Endothelial cell of umbilical vein (primary cell): ENCODE measurements at regions not wholly inside any gene's neighbourhood (a gene's known extent, or its start where the extent isn't known, plus 50 kb on each side); places are given as distances from the start of the nearest gene placed in this dataset.

Experiments used
- BruUV-seq: library from RNA; stranded (reverse); fragments of 400-500 nt; replicated peaks from 2 replicates; lab custom pipeline; 2021; lab: Mats Ljungman, UMichigan
- CTCF ChIA-PET: fragments of 300-600, 350-600 bp; sonication (Branson Sonifier 250); formaldehyde crosslinking; loops from one replicate; lab custom pipeline; 2021; ENCODE audit warnings: antibody characterized with exemption, inconsistent platforms; lab: Charles Lee
- POLR2A ChIA-PET: fragments of 300-600, 350-600 bp; sonication (Branson Sonifier 250); formaldehyde crosslinking; loops from one replicate; lab custom pipeline; 2021; ENCODE audit warnings: antibody characterized with exemption, inconsistent platforms; lab: Charles Lee
- DNase-seq: peaks from one replicate; pipeline ENCODE4 v3.0.0-alpha.2; 2011; ENCODE audit warnings: low read depth, low spot score
- FAIRE-seq: peaks from 2 replicates; lab custom pipeline; 2011; peaks lifted over from hg19 to GRCh38; lab: Jason Lieb, UNC
- H2AFZ ChIP-seq: 2 replicates; pipeline ENCODE4 v1.6.0; 2012; ENCODE audit warnings: low read depth, low read length, control low read depth, inconsistent platforms
- H3K27ac ChIP-seq: 2 replicates; pipeline ENCODE4 v1.5.1; 2011; ENCODE audit warnings: low read depth, mild to moderate bottlenecking, control low read depth, low read length, moderate library complexity; ENCODE audit not compliant: insufficient read depth
- H3K27me3 ChIP-seq, 2 experiments: 2 replicates each; pipeline versions ENCODE4 v1.6.0 to v1.6.1; 2011; ENCODE audit warnings: low read length in 2 of 2, mixed read lengths in 1 of 2; ENCODE audit not compliant: control insufficient read depth in 2 of 2, insufficient read depth in 2 of 2
- H3K36me3 ChIP-seq, 2 experiments: 2 replicates in 1 of 2; 3 replicates in 1 of 2; pipeline ENCODE4 v1.5.1; 2011; ENCODE audit warnings: low read length in 2 of 2, mild to moderate bottlenecking in 1 of 2, moderate library complexity in 1 of 2; ENCODE audit not compliant: control insufficient read depth in 2 of 2, insufficient read depth in 2 of 2; ENCODE audit errors: extremely low read depth in 1 of 2
- H3K4me1 ChIP-seq: 3 replicates; pipeline ENCODE4 v1.5.1; 2011; ENCODE audit warnings: mild to moderate bottlenecking, low read length; ENCODE audit not compliant: control insufficient read depth, insufficient read depth; ENCODE audit errors: extremely low read depth
- H3K4me2 ChIP-seq: 2 replicates; pipeline ENCODE4 v1.6.1; 2011; ENCODE audit warnings: low read length, control low read depth, mixed read lengths; ENCODE audit not compliant: insufficient read depth
- H3K4me3 ChIP-seq, 3 experiments: fragments of 200-600 bp in 1 of 3; sonication (generic), shearing (Covaris generic) in 1 of 3; replicated peaks in 1 of 3; 2 replicates each; pipeline ENCODE4 v1.5.1; 2011 to 2016; ENCODE audit warnings: control low read depth in 3 of 3, low read length in 3 of 3, mild to moderate bottlenecking in 2 of 3, inconsistent platforms in 1 of 3, low read depth in 1 of 3, moderate library complexity in 1 of 3; ENCODE audit not compliant: insufficient read depth in 1 of 3
- H3K79me2 ChIP-seq: 2 replicates; pipeline ENCODE4 v1.6.0; 2012; ENCODE audit warnings: low read length, inconsistent platforms; ENCODE audit not compliant: control insufficient read depth, insufficient read depth
- H3K9ac ChIP-seq: replicated peaks from 2 replicates; pipeline ENCODE3; 2011; ENCODE audit warnings: low read length, control low read depth; ENCODE audit not compliant: insufficient read depth; ENCODE audit errors: extremely low read depth
- H3K9me1 ChIP-seq: replicated peaks from 3 replicates; pipeline ENCODE4 v1.6.0; 2011; ENCODE audit warnings: mild to moderate bottlenecking, low read length; ENCODE audit not compliant: control insufficient read depth, insufficient read depth; ENCODE audit errors: extremely low read depth
- H3K9me3 ChIP-seq: replicated peaks from 2 replicates; pipeline ENCODE4 v1.5.1; 2012; ENCODE audit warnings: low read length, inconsistent platforms; ENCODE audit not compliant: control insufficient read depth, insufficient read depth
- H4K20me1 ChIP-seq: replicated peaks from 2 replicates; pipeline ENCODE3; 2011; ENCODE audit warnings: mild to moderate bottlenecking, low read length; ENCODE audit not compliant: control insufficient read depth, insufficient read depth; ENCODE audit errors: extremely low read depth
- CTCF ChIP-seq, 2 donors: IDR thresholded peaks; 1 replicate in 1 of 2; 2 replicates in 1 of 2; pipeline ENCODE4 v1.5.1; 2011; ENCODE audit warnings: low read length in 2 of 2, mild to moderate bottlenecking in 2 of 2, moderate library complexity in 2 of 2, control low read depth in 1 of 2, inconsistent platforms in 1 of 2, low read depth in 1 of 2; ENCODE audit not compliant: insufficient read depth in 1 of 2; ENCODE audit errors: extremely low read depth in 1 of 2
- EZH2 ChIP-seq: IDR thresholded peaks from 2 replicates; pipeline ENCODE4 v1.6.1; 2012; ENCODE audit warnings: borderline replicate concordance, low read depth, mild to moderate bottlenecking, moderate library complexity, low read length, inconsistent platforms; ENCODE audit not compliant: severe bottlenecking
- FOS ChIP-seq: IDR thresholded peaks from 2 replicates; pipeline ENCODE4 v1.6.1; 2011; ENCODE audit warnings: mild to moderate bottlenecking, low read length, moderate library complexity, borderline replicate concordance; ENCODE audit not compliant: insufficient read depth
- GATA2 ChIP-seq: IDR thresholded peaks from 2 replicates; pipeline ENCODE4 v1.7.0; 2011; ENCODE audit warnings: low read depth, mild to moderate bottlenecking, moderate library complexity, mixed read lengths, low read length; ENCODE audit not compliant: insufficient read length, insufficient read depth
- MAX ChIP-seq: IDR thresholded peaks from 2 replicates; pipeline ENCODE4 v1.6.1; 2011; ENCODE audit not compliant: insufficient read depth, insufficient read length
- MYC ChIP-seq: IDR thresholded peaks from one replicate; pipeline ENCODE4 v1.6.1; 2011; ENCODE audit warnings: mild to moderate bottlenecking, low read depth, low read length
- POLR2AphosphoS5 ChIP-seq: IDR thresholded peaks from 2 replicates; pipeline ENCODE4 v1.6.1; 2012; ENCODE audit warnings: low read depth, mild to moderate bottlenecking, control low read depth, low read length, moderate library complexity; ENCODE audit not compliant: insufficient read depth
- dilution Hi-C: fragments of 300-500 bp; cut with MboI; formaldehyde crosslinking; loops from one replicate; pipeline ENCODE4 v1.15.0; 2019; ENCODE audit warnings: low sequenced_read_pairs; ENCODE audit not compliant: extremely low pct_ligation_motif_present
- intact Hi-C: fragments of 100-400 bp; cut with micrococcal nuclease; formaldehyde crosslinking; loops from one replicate; pipeline ENCODE4 v1.10.0; 2022

GRCh38 chr1:222040955-222041354 is 299.1 kb upstream of the DUSP10 start:
- Histone ChIP-seq H3K9me1 (no peaks in the 10 kb centered on the region), H3K27me3 (no peaks in the 10 kb centered on the region), H3K4me3 (no peak overlapping the region), H2AFZ (no peak overlapping the region), H3K9ac (no peak overlapping the region), H3K36me3 (no peaks in the 10 kb centered on the region), H3K4me2 (no peak overlapping the region), H4K20me1 (no peaks in the 10 kb centered on the region), H3K4me1 (no peaks in the 10 kb centered on the region), H3K27ac (no peak overlapping the region), H3K9me3 (no peaks in the 10 kb centered on the region), H3K79me2 (no peaks in the 10 kb centered on the region)
- POLR2A ChIA-PET: no interaction called here
- CTCF ChIA-PET: no interaction called here
- no peak for FAIRE-seq
- DNase-seq: no peak
- TF ChIP-seq MAX: no peak
- TF ChIP-seq EZH2: no peak
- TF ChIP-seq FOS: no peak
- TF ChIP-seq CTCF (IDR thresholded peaks at IDR 0.05; ENCODE audit: extremely low read depth in 1 of 2, insufficient read depth in 1 of 2, low read depth in 1 of 2, low read length in 2 of 2): no peak
- no peak for TF ChIP-seq POLR2AphosphoS5
- TF ChIP-seq MYC: no peak
- TF ChIP-seq GATA2: no peak
- BruUV-seq: no TSS peak
- dilution Hi-C loops: no loop called here
- intact Hi-C loops: no loop called here
